Neural progenitor cell (in vitro differentiated cells): ENCODE measurements at regions not wholly inside any gene's neighbourhood (a gene's known extent, or its start where the extent isn't known, plus 50 kb on each side); places are given as distances from the start of the nearest gene placed in this dataset.
"Not testable (repeated sequence)": the region's sequence is repeated elsewhere in the genome, so short reads cannot be mapped to it uniquely, and the experiment has no call there.

Experiments used
- CTCF ChIP-seq: fragments of 200-600 bp; sonication (generic); IDR thresholded peaks from 2 replicates; pipeline ENCODE4 v1.5.1; 2017; ENCODE audit warnings: antibody characterized with exemption, mild to moderate bottlenecking
- EZH2 ChIP-seq: fragments of 200-600 bp; sonication (generic); IDR thresholded peaks from 2 replicates; pipeline ENCODE4 v1.6.1; 2017; ENCODE audit warnings: antibody characterized with exemption, mild to moderate bottlenecking, moderate library complexity
- EZH2phosphoT487 ChIP-seq: fragments of 200-600 bp; sonication (generic); IDR thresholded peaks from 2 replicates; pipeline ENCODE4 v1.6.1; 2017; ENCODE audit warnings: antibody characterized with exemption

GRCh38 chr4:10828918-10829538 is 144.5 kb upstream of the CLNK start:
- not testable (repeated sequence) for TF ChIP-seq CTCF, EZH2, EZH2phosphoT487
